ENCODE measurements at regions not wholly inside any gene's neighbourhood (a gene's known extent, or its start where the extent isn't known, plus 50 kb on each side); places are given as distances from the start of the nearest gene placed in this dataset.

- H3K27me3 ChIP-seq (ENCODE audit: control insufficient read depth in 2 of 2, insufficient read depth in 2 of 2, low read length in 2 of 2): no peaks in the 10 kb centered on the region
- peaks cover 0 to 17% of the 10 kb centered on the region in 2 donors for H3K9me3 ChIP-seq (replicated peaks in 1 of 2; ENCODE audit: control insufficient read depth in 1 of 2, insufficient read depth in 1 of 2, low read length in 2 of 2)
- H3K79me2 ChIP-seq (ENCODE audit: insufficient read depth, low read length): no peaks in the 10 kb centered on the region
- H3K4me2 ChIP-seq (replicated peaks; ENCODE audit: extremely low read depth, low read length, poor library complexity, severe bottlenecking): no peak overlapping the region
- TF ChIP-seq, protein P1, sequence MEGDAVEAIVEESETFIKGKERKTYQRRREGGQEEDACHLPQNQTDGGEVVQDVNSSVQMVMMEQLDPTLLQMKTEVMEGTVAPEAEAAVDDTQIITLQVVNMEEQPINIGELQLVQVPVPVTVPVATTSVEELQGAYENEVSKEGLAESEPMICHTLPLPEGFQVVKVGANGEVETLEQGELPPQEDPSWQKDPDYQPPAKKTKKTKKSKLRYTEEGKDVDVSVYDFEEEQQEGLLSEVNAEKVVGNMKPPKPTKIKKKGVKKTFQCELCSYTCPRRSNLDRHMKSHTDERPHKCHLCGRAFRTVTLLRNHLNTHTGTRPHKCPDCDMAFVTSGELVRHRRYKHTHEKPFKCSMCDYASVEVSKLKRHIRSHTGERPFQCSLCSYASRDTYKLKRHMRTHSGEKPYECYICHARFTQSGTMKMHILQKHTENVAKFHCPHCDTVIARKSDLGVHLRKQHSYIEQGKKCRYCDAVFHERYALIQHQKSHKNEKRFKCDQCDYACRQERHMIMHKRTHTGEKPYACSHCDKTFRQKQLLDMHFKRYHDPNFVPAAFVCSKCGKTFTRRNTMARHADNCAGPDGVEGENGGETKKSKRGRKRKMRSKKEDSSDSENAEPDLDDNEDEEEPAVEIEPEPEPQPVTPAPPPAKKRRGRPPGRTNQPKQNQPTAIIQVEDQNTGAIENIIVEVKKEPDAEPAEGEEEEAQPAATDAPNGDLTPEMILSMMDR (IDR thresholded peaks at IDR 0.05): no peak
- H3K36me3 Mint-ChIP-seq: no peaks in the 10 kb centered on the region
- peaks cover 0 to 5% (median 3%) of the 10 kb centered on the region in 3 donors for H3K27me3 Mint-ChIP-seq (ENCODE audit: low read depth in 3 of 3)
- WGBS (ENCODE audit: insufficient coverage): 94% methylated on average over 5 of the region's 7 CpGs
- H4K20me1 ChIP-seq (ENCODE audit: insufficient read depth, low read length): no peaks in the 10 kb centered on the region
- no peaks in the 10 kb centered on the region for H3K4me1 ChIP-seq (ENCODE audit: control insufficient read depth in 1 of 2, insufficient read depth in 2 of 2, low read length in 2 of 2)
- H3K4me3 Mint-ChIP-seq: no peak overlapping the region
- H3K27ac ChIP-seq (ENCODE audit: low read depth in 1 of 2, low read length in 2 of 2): no peak overlapping the region
- no peak for DNase-seq
- no peak overlapping the region for H3K4me3 ChIP-seq (replicated peaks in 1 of 3; ENCODE audit: low read depth in 2 of 3, low read length in 3 of 3)
- no peak overlapping the region for H3K27ac Mint-ChIP-seq
- no peak overlapping the region for H2AFZ ChIP-seq (ENCODE audit: insufficient read depth, low read depth, low read length, poor library complexity, severe bottlenecking)
- H3K36me3 ChIP-seq (replicated peaks in 1 of 2; ENCODE audit: control insufficient read depth in 1 of 2, insufficient read depth in 2 of 2, low read length in 2 of 2): no peaks in the 10 kb centered on the region
- peaks cover 4 to 16% (median 14%) of the 10 kb centered on the region in 7 donors for H3K9me3 Mint-ChIP-seq
- no peak overlapping the region for H3K9ac ChIP-seq (ENCODE audit: insufficient read depth, low read length, poor library complexity, severe bottlenecking)
- H3K4me1 Mint-ChIP-seq: no peaks in the 10 kb centered on the region
- intact Hi-C loops (cut with micrococcal nuclease): no loop called here
Observed at GRCh38 chr20:52256454-52256853, 64.9 kb upstream of the ZFP64 start.

DNA sequence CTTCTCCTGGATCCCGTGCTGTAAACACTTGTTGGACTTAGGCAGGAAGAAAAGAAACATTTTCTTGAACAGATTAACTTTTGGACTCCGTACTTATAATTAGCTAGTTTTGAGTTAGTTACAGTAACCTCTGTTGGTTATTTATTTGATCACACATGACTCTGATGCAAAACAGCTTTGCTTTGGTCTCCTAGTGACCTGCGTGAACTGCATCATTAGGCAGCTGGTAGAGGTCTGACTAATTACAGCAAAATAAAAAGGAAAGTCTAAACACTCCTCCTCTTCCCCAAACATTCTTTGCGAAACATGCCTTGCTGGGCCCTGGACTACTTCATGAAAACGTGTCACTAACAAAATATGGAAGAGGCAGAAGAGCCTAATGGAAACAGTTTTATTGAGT is 61.1 kb upstream of the ZFP64 start:
- H3K36me3 ChIP-seq (replicated peaks in 1 of 2; ENCODE audit: control insufficient read depth in 1 of 2, insufficient read depth in 2 of 2, low read length in 2 of 2): no peaks in the 10 kb centered on the region
- H3K27ac Mint-ChIP-seq: no peak overlapping the region

More for the DNA sequence above, 61.1 kb upstream of the ZFP64 start:
- Histone ChIP-seq H3K79me2 (ENCODE audit: insufficient read depth, low read length) (no peaks in the 10 kb centered on the region), H4K20me1 (ENCODE audit: insufficient read depth, low read length) (no peaks in the 10 kb centered on the region), H3K9ac (ENCODE audit: insufficient read depth, low read length, poor library complexity, severe bottlenecking) (no peak overlapping the region), H3K4me2 (replicated peaks; ENCODE audit: extremely low read depth, low read length, poor library complexity, severe bottlenecking) (no peak overlapping the region), H3K27ac (ENCODE audit: low read depth in 1 of 2, low read length in 2 of 2) (no peak overlapping the region), H2AFZ (ENCODE audit: insufficient read depth, low read depth, low read length, poor library complexity, severe bottlenecking) (no peak overlapping the region), H3K27me3 (ENCODE audit: control insufficient read depth in 2 of 2, insufficient read depth in 2 of 2, low read length in 2 of 2) (no peaks in the 10 kb centered on the region), H3K9me3 (replicated peaks in 1 of 2; ENCODE audit: control insufficient read depth in 1 of 2, insufficient read depth in 1 of 2, low read length in 2 of 2) (peaks cover 0 to 10% of the 10 kb centered on the region in 2 donors), H3K4me1 (ENCODE audit: control insufficient read depth in 1 of 2, insufficient read depth in 2 of 2, low read length in 2 of 2) (no peaks in the 10 kb centered on the region), H3K4me3 (replicated peaks in 1 of 3; ENCODE audit: low read depth in 2 of 3, low read length in 3 of 3) (no peak overlapping the region)
- intact Hi-C loops (cut with micrococcal nuclease): no loop called here
- no peak for DNase-seq
- Mint-ChIP-seq H3K4me3 (no peak overlapping the region), H3K27me3 (ENCODE audit: low read depth in 3 of 3) (peaks cover 0 to 2% (median 1%) of the 10 kb centered on the region in 3 donors), H3K9me3 (peaks cover 5 to 17% (median 6%) of the 10 kb centered on the region in 7 donors), H3K36me3 (no peaks in the 10 kb centered on the region), H3K4me1 (no peaks in the 10 kb centered on the region)
- TF ChIP-seq, protein P1 (IDR thresholded peaks at IDR 0.05): no peak
- WGBS (ENCODE audit: insufficient coverage): 100% methylated on average over 1 of the region's 5 CpGs

Data from CD14-positive monocyte (primary cell).